Liver (tissue), 8 donors: ENCODE measurements at regions not wholly inside any gene's neighbourhood (a gene's known extent, or its start where the extent isn't known, plus 50 kb on each side); places are given as distances from the start of the nearest gene placed in this dataset.

Experiments used
- DNase-seq: peaks from one replicate; pipeline ENCODE4 v3.0.0-alpha.2; 2017; ENCODE audit warnings: low spot score
- H3K27ac ChIP-seq, 2 donors: one replicate each; pipeline ENCODE4 v1.7.0; 2013; ENCODE audit warnings: inconsistent platforms in 2 of 2, low read length in 2 of 2, control low read depth in 1 of 2, low read depth in 1 of 2, mild to moderate bottlenecking in 1 of 2
- H3K27me3 ChIP-seq, 4 donors: one replicate each; pipeline versions ENCODE4 v1.6.1 to v1.7.0; 2013; ENCODE audit warnings: low read length in 3 of 4, inconsistent platforms in 1 of 4, mild to moderate bottlenecking in 1 of 4, moderate library complexity in 1 of 4; ENCODE audit not compliant: control insufficient read depth in 4 of 4, insufficient read depth in 4 of 4
- H3K36me3 ChIP-seq, 4 donors: one replicate each; pipeline versions ENCODE4 v1.6.1 to v1.7.0; 2013; ENCODE audit warnings: low read length in 3 of 4, mild to moderate bottlenecking in 3 of 4, low read depth in 1 of 4, moderate library complexity in 1 of 4; ENCODE audit not compliant: control insufficient read depth in 4 of 4, insufficient read depth in 3 of 4
- H3K4me1 ChIP-seq, 4 donors: one replicate each; pipeline versions ENCODE4 v1.6.1 to v1.7.0; 2013; ENCODE audit warnings: low read length in 3 of 4, mild to moderate bottlenecking in 3 of 4, moderate library complexity in 1 of 4; ENCODE audit not compliant: control insufficient read depth in 4 of 4, insufficient read depth in 4 of 4
- H3K4me3 ChIP-seq, 3 donors: one replicate each; pipeline versions ENCODE4 v1.6.1 to v1.7.0; 2013; ENCODE audit warnings: low read length in 3 of 3, control low read depth in 1 of 3, low read depth in 1 of 3, mild to moderate bottlenecking in 1 of 3
- H3K9ac ChIP-seq, 2 donors: one replicate each; pipeline ENCODE4 v1.7.0; 2013; ENCODE audit warnings: low read length in 2 of 2, mild to moderate bottlenecking in 2 of 2, moderate library complexity in 2 of 2, control low read depth in 1 of 2, low read depth in 1 of 2
- H3K9me3 ChIP-seq, 4 donors: one replicate each; pipeline versions ENCODE4 v1.6.1 to v1.7.0; 2013; ENCODE audit warnings: low read length in 3 of 4; ENCODE audit not compliant: control insufficient read depth in 4 of 4
- ATF3 ChIP-seq: IDR thresholded peaks from 2 replicates; pipeline ENCODE4 v1.6.1; 2016; ENCODE audit warnings: antibody characterized with exemption
- EGR1 ChIP-seq, 2 donors: IDR thresholded peaks; 2 replicates each; pipeline ENCODE4 v1.6.1; 2016 to 2018; ENCODE audit warnings: antibody characterized with exemption in 2 of 2, low read depth in 2 of 2
- FOXA1 ChIP-seq: IDR thresholded peaks from 2 replicates; pipeline ENCODE4 v1.6.1; 2016; ENCODE audit warnings: antibody characterized with exemption
- FOXA2 ChIP-seq: IDR thresholded peaks from 2 replicates; pipeline ENCODE4 v1.6.1; 2016; ENCODE audit warnings: antibody characterized with exemption
- GABPA ChIP-seq, 2 donors: IDR thresholded peaks in 1 of 2; conservative IDR thresholded peaks in 1 of 2; 2 replicates each; pipeline ENCODE4 v1.6.1; 2016; ENCODE audit warnings: antibody characterized with exemption in 2 of 2, mild to moderate bottlenecking in 1 of 2, moderate library complexity in 1 of 2
- HNF4A ChIP-seq, 2 donors: conservative IDR thresholded peaks; 2 replicates each; pipeline ENCODE4 v1.6.1; 2016; ENCODE audit warnings: antibody characterized with exemption in 2 of 2, mild to moderate bottlenecking in 2 of 2
- HNF4G ChIP-seq: IDR thresholded peaks from 2 replicates; pipeline ENCODE4 v1.6.1; 2016; ENCODE audit warnings: antibody characterized with exemption
- MAX ChIP-seq: IDR thresholded peaks from 2 replicates; pipeline ENCODE4 v1.6.1; 2016; ENCODE audit warnings: antibody characterized with exemption
- NR2F2 ChIP-seq: IDR thresholded peaks from 2 replicates; pipeline ENCODE4 v1.6.1; 2016; ENCODE audit warnings: antibody characterized with exemption
- RAD21 ChIP-seq, 2 donors: IDR thresholded peaks; 2 replicates each; pipeline ENCODE4 v1.6.1; 2016; ENCODE audit warnings: antibody characterized with exemption in 2 of 2, mild to moderate bottlenecking in 2 of 2
- RXRA ChIP-seq, 2 donors: IDR thresholded peaks; 2 replicates each; pipeline ENCODE4 v1.6.1; 2017 to 2018; ENCODE audit warnings: antibody characterized with exemption in 2 of 2, mild to moderate bottlenecking in 1 of 2
- SP1 ChIP-seq: IDR thresholded peaks from 2 replicates; pipeline ENCODE4 v1.6.1; 2018; ENCODE audit warnings: antibody characterized with exemption, mild to moderate bottlenecking
- TAF1 ChIP-seq: conservative IDR thresholded peaks from 2 replicates; pipeline ENCODE4 v1.6.1; 2016; ENCODE audit warnings: antibody characterized with exemption, mild to moderate bottlenecking
- YY1 ChIP-seq: IDR thresholded peaks from 2 replicates; pipeline ENCODE4 v1.6.1; 2016; ENCODE audit warnings: antibody characterized with exemption, mild to moderate bottlenecking
- WGBS: extraction: QIAGEN DNeasy Blood & Tissue Kit; methylation state at CpG from one replicate; pipeline ENCODE4 v1.1.7; 2013; 5-methylcytosine and 5-hydroxymethylcytosine counted together
- TF ChIP-seq, protein P1 (sequence below): fragments of 150-350 bp; IDR thresholded peaks from 2 replicates; pipeline ENCODE4 v1.5.1; 2017; ENCODE audit warnings: improper control_type of control experiment, low read depth, low read length; ENCODE audit not compliant: missing input control
- TF ChIP-seq, protein P2 (sequence below): IDR thresholded peaks from 2 replicates; pipeline ENCODE4 v1.6.1; 2016; ENCODE audit warnings: antibody characterized with exemption, mild to moderate bottlenecking
- TF ChIP-seq, protein P3 (sequence below): IDR thresholded peaks from 2 replicates; pipeline ENCODE4 v1.6.1; 2016; ENCODE audit warnings: antibody characterized with exemption
- donor health status: healthy.
- donor health status: healthy.
- donor health status: healthy.
- donor health status: healthy.
- donor health status: healthy.

DNA sequence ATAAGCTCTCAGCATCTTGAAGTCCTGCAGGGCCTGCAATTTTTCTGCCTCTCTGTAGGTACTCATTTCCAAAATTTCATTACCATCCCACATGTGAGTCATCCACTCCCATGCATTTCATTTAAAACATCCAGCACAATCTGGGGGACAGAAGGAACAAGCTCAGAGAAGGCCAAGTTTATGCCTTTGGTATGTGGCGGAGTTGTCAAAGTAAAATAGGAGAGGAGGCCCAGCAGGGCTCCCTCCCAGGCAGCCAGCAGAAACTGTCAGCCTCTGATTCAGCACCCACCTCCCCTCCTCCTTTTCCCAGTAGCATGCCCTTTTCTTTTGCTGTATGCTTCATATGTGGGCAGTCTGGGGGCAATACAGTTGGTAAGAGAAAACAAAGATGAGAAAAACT, 126.4 kb upstream of the ZNF366 start:
- Histone ChIP-seq H3K4me3 (no peak overlapping the region), H3K9me3 (no peaks in the 10 kb centered on the region), H3K9ac (no peak overlapping the region), H3K27me3 (no peaks in the 10 kb centered on the region), H3K4me1 (no peaks in the 10 kb centered on the region), H3K36me3 (no peaks in the 10 kb centered on the region), H3K27ac (no peak overlapping the region)
- TF ChIP-seq YY1 (no peak), MAX (no peak)
- WGBS = 95% methylated on average over 1 of the region's 1 CpG
- DNase-seq = no peak

GRCh38 chr5:72633041-72633445, 125.8 kb upstream of the ZNF366 start:
- 82% methylated on average over 2 of the region's 2 CpGs for WGBS
- Histone ChIP-seq H3K4me3 (no peak overlapping the region), H3K27ac (no peak overlapping the region), H3K9ac (no peak overlapping the region), H3K36me3 (no peaks in the 10 kb centered on the region), H3K27me3 (no peaks in the 10 kb centered on the region), H3K9me3 (no peaks in the 10 kb centered on the region), H3K4me1 (no peaks in the 10 kb centered on the region)
- DNase-seq = no peak
- no peak for TF ChIP-seq MAX
- TF ChIP-seq HNF4A (conservative IDR thresholded peaks at IDR 0.05) = no peak
- TF ChIP-seq EGR1 (IDR thresholded peaks at IDR 0.05; ENCODE audit: low read depth in 2 of 2) = no peak
- TF ChIP-seq SP1 = no peak
- TF ChIP-seq NR2F2 = no peak
- TF ChIP-seq, protein P1, sequence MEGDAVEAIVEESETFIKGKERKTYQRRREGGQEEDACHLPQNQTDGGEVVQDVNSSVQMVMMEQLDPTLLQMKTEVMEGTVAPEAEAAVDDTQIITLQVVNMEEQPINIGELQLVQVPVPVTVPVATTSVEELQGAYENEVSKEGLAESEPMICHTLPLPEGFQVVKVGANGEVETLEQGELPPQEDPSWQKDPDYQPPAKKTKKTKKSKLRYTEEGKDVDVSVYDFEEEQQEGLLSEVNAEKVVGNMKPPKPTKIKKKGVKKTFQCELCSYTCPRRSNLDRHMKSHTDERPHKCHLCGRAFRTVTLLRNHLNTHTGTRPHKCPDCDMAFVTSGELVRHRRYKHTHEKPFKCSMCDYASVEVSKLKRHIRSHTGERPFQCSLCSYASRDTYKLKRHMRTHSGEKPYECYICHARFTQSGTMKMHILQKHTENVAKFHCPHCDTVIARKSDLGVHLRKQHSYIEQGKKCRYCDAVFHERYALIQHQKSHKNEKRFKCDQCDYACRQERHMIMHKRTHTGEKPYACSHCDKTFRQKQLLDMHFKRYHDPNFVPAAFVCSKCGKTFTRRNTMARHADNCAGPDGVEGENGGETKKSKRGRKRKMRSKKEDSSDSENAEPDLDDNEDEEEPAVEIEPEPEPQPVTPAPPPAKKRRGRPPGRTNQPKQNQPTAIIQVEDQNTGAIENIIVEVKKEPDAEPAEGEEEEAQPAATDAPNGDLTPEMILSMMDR = no peak
- TF ChIP-seq RXRA (IDR thresholded peaks at IDR 0.05) = no peak
- no peak for TF ChIP-seq TAF1
- no peak for TF ChIP-seq FOXA1
- no peak for TF ChIP-seq FOXA2
- TF ChIP-seq HNF4G = no peak
- TF ChIP-seq YY1 = no peak
- TF ChIP-seq, protein P2, sequence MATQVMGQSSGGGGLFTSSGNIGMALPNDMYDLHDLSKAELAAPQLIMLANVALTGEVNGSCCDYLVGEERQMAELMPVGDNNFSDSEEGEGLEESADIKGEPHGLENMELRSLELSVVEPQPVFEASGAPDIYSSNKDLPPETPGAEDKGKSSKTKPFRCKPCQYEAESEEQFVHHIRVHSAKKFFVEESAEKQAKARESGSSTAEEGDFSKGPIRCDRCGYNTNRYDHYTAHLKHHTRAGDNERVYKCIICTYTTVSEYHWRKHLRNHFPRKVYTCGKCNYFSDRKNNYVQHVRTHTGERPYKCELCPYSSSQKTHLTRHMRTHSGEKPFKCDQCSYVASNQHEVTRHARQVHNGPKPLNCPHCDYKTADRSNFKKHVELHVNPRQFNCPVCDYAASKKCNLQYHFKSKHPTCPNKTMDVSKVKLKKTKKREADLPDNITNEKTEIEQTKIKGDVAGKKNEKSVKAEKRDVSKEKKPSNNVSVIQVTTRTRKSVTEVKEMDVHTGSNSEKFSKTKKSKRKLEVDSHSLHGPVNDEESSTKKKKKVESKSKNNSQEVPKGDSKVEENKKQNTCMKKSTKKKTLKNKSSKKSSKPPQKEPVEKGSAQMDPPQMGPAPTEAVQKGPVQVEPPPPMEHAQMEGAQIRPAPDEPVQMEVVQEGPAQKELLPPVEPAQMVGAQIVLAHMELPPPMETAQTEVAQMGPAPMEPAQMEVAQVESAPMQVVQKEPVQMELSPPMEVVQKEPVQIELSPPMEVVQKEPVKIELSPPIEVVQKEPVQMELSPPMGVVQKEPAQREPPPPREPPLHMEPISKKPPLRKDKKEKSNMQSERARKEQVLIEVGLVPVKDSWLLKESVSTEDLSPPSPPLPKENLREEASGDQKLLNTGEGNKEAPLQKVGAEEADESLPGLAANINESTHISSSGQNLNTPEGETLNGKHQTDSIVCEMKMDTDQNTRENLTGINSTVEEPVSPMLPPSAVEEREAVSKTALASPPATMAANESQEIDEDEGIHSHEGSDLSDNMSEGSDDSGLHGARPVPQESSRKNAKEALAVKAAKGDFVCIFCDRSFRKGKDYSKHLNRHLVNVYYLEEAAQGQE = no peak
- TF ChIP-seq GABPA (IDR thresholded peaks at IDR 0.05 in 1 of 2, conservative IDR thresholded peaks at IDR 0.05 in 1 of 2) = no peak
- TF ChIP-seq RAD21 (IDR thresholded peaks at IDR 0.05) = no peak
- no peak for TF ChIP-seq ATF3
- TF ChIP-seq, protein P3, sequence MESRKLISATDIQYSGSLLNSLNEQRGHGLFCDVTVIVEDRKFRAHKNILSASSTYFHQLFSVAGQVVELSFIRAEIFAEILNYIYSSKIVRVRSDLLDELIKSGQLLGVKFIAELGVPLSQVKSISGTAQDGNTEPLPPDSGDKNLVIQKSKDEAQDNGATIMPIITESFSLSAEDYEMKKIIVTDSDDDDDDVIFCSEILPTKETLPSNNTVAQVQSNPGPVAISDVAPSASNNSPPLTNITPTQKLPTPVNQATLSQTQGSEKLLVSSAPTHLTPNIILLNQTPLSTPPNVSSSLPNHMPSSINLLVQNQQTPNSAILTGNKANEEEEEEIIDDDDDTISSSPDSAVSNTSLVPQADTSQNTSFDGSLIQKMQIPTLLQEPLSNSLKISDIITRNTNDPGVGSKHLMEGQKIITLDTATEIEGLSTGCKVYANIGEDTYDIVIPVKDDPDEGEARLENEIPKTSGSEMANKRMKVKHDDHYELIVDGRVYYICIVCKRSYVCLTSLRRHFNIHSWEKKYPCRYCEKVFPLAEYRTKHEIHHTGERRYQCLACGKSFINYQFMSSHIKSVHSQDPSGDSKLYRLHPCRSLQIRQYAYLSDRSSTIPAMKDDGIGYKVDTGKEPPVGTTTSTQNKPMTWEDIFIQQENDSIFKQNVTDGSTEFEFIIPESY = no peak
